Heart left ventricle (tissue), 13 donors: ENCODE measurements at regions not wholly inside any gene's neighbourhood (a gene's known extent, or its start where the extent isn't known, plus 50 kb on each side); places are given as distances from the start of the nearest gene placed in this dataset.

Experiments used
- POLR2A ChIP-seq, 2 donors: fragments of 450-650 bp; IDR thresholded peaks; one replicate each; pipeline ENCODE4 v1.6.1; 2017; ENCODE audit warnings: antibody characterized with exemption in 2 of 2, mild to moderate bottlenecking in 2 of 2, moderate library complexity in 2 of 2
- TF ChIP-seq, protein P1 (sequence below), 12 donors: fragments of 200-600 bp; sonication (generic) in 4 of 12; IDR thresholded peaks; one replicate each; pipeline versions ENCODE4 v1.5.0 to v1.8.0; 2018 to 2022; ENCODE audit warnings: antibody characterized with exemption in 12 of 12, mild to moderate bottlenecking in 5 of 12
- donor health status: ischemic (EF 13 %, LVEDD 7.1; RV severe dilation, severe dysfunction).
- donor health status: DM: no; HTN: yes; CAD: no.
- donor health status: DM: no; HTN: no; CAD: no.
- donor health status: ischemic (EF 25% LVEDD 6.9; RV normal size, moderate dysfunction).
- donor health status: ischemic (EF 25% LVEDD 5.7; RV mildly dilated, moderate dysfunction).
- donor health status: ischemic (EF 35%, LVEDD 5.7; RV mildly dilated, moderate dysfunction).
- donor health status: nonischemic (EF 11% LVEDD 7.7; RV severe dilation, severe dysfunction).
- donor health status: DM: yes; HTN: yes; CAD: no.
- donor health status: PGD.
- donor health status: ischemic (EF 29% LVEDD 5.4; RV normal size, mild dysfunction).
- donor health status: nonischemic (EF 23%, LVEDD 6.1; RV moderate dilation, normal function).

DNA sequence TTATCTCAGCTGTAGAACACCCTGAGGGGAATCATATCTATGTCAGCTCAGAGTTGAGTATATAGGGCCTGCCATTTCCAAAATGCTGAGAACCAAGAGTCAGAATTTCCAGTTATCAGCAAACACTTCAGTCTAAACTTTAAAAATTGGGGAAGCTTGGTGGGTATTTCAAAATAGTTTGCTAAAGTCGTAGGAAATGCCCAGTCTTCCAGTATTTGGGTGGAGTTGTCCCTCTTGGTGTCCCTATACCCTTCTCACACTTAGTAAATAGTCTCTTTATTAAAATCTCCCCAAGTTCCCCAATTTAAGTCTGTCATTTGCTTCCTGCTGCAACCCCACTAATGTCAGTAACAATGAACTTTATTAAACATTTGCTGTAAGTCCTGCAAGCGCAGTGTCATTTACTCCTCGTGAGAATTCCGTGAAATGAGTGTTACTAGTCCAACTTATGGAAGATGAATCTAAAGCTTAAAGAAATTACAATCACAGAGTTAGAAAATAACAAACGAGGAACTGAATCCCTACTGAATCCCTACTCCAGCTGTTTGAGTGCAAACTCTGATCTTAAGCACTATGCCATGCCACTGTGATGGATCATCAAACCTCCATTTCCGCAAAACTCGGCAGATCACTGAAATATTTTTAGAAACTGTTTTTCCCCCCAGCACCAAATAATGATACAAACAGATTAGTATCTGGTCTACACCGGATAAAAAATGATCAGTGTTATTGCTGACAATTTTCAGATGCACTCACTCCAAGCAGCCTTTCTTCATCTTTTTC lies 341.7 kb upstream of the PROK2 start:
- TF ChIP-seq, protein P1, sequence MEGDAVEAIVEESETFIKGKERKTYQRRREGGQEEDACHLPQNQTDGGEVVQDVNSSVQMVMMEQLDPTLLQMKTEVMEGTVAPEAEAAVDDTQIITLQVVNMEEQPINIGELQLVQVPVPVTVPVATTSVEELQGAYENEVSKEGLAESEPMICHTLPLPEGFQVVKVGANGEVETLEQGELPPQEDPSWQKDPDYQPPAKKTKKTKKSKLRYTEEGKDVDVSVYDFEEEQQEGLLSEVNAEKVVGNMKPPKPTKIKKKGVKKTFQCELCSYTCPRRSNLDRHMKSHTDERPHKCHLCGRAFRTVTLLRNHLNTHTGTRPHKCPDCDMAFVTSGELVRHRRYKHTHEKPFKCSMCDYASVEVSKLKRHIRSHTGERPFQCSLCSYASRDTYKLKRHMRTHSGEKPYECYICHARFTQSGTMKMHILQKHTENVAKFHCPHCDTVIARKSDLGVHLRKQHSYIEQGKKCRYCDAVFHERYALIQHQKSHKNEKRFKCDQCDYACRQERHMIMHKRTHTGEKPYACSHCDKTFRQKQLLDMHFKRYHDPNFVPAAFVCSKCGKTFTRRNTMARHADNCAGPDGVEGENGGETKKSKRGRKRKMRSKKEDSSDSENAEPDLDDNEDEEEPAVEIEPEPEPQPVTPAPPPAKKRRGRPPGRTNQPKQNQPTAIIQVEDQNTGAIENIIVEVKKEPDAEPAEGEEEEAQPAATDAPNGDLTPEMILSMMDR (IDR thresholded peaks at IDR 0.05), result no peak
- no peak for TF ChIP-seq POLR2A (IDR thresholded peaks at IDR 0.05)
